DND-41 (cell line): ENCODE measurements at regions not wholly inside any gene's neighbourhood (a gene's known extent, or its start where the extent isn't known, plus 50 kb on each side); places are given as distances from the start of the nearest gene placed in this dataset.

Experiments
- ATAC-seq: fragments of 200-7000 bp; cut with Tn5 transposase; 3 replicates; pipeline ENCODE4 v1.9.1; 2021; ENCODE audit warnings: low read depth; ENCODE audit not compliant: insufficient read depth
- DNase-seq: peaks from one replicate; pipeline ENCODE4 v3.0.0-alpha.2; 2020
- H2AFZ ChIP-seq: 2 replicates; pipeline ENCODE4 v1.6.0; 2012; ENCODE audit warnings: low read depth, low read length
- H3K27ac ChIP-seq: 2 replicates; pipeline ENCODE4 v1.5.1; 2012; ENCODE audit warnings: low read length, inconsistent platforms
- H3K27me3 ChIP-seq: fragments of 200-600 bp; sonication (generic); 2 replicates; pipeline ENCODE4 v1.6.0; 2012; ENCODE audit warnings: low read length, mild to moderate bottlenecking, inconsistent platforms; ENCODE audit not compliant: insufficient read depth, poor library complexity
- H3K36me3 ChIP-seq: 2 replicates; pipeline ENCODE4 v1.5.1; 2012; ENCODE audit warnings: low read length, inconsistent platforms; ENCODE audit not compliant: insufficient read depth
- H3K4me1 ChIP-seq: 2 replicates; pipeline ENCODE4 v1.5.1; 2012; ENCODE audit warnings: mild to moderate bottlenecking, low read length; ENCODE audit not compliant: insufficient read depth
- H3K4me2 ChIP-seq: 2 replicates; pipeline ENCODE4 v1.6.0; 2012; ENCODE audit warnings: mild to moderate bottlenecking, moderate library complexity, low read length, inconsistent platforms; ENCODE audit not compliant: insufficient read depth
- H3K4me3 ChIP-seq, 2 experiments: fragments of 200-600 bp in 1 of 2; shearing (Covaris generic) in 1 of 2; 2 replicates each; pipeline ENCODE4 v1.5.1; 2012 to 2016; ENCODE audit warnings: inconsistent platforms in 2 of 2, low read length in 2 of 2, mild to moderate bottlenecking in 2 of 2, low read depth in 1 of 2, moderate library complexity in 1 of 2
- H3K79me2 ChIP-seq: 2 replicates; pipeline ENCODE4 v1.6.0; 2012; ENCODE audit warnings: low read length, inconsistent platforms; ENCODE audit not compliant: insufficient read depth
- H3K9ac ChIP-seq: 2 replicates; pipeline ENCODE4 v1.6.0; 2012; ENCODE audit warnings: low read depth, mild to moderate bottlenecking, inconsistent platforms, low read length, moderate library complexity
- H3K9me3 ChIP-seq: 2 replicates; pipeline ENCODE4 v1.5.1; 2012; ENCODE audit warnings: low read length, moderate library complexity, mild to moderate bottlenecking, inconsistent platforms; ENCODE audit not compliant: insufficient read depth, severe bottlenecking
- H4K20me1 ChIP-seq: 2 replicates; pipeline ENCODE4 v1.6.0; 2012; ENCODE audit warnings: low read length; ENCODE audit not compliant: insufficient read depth
- CTCF ChIP-seq: IDR thresholded peaks from 2 replicates; pipeline ENCODE4 v1.5.1; 2012; ENCODE audit warnings: borderline replicate concordance, low read length, moderate library complexity, mild to moderate bottlenecking; ENCODE audit not compliant: poor library complexity, severe bottlenecking; ENCODE audit errors: extremely low read depth
- EZH2 ChIP-seq: IDR thresholded peaks from 3 replicates; pipeline ENCODE4 v1.6.1; 2012; ENCODE audit warnings: borderline replicate concordance, low read depth, mild to moderate bottlenecking, moderate library complexity, low read length, inconsistent platforms; ENCODE audit not compliant: severe bottlenecking

GRCh38 chr5:16260000-16260399, 80.4 kb upstream of the MARCHF11 start:
- Histone ChIP-seq H2AFZ (no peak overlapping the region), H3K36me3 (no peaks in the 10 kb centered on the region), H3K27ac (no peak overlapping the region), H3K4me1 (no peaks in the 10 kb centered on the region), H3K4me2 (no peak overlapping the region), H3K27me3 (no peaks in the 10 kb centered on the region), H3K9me3 (no peaks in the 10 kb centered on the region), H3K79me2 (no peaks in the 10 kb centered on the region), H4K20me1 (no peaks in the 10 kb centered on the region), H3K4me3 (no peak overlapping the region), H3K9ac (no peak overlapping the region)
- ATAC-seq (no peak), DNase-seq (no peak)
- TF ChIP-seq CTCF: no peak
- TF ChIP-seq EZH2: no peak

GRCh38 chr5:16253856-16254255, 74.3 kb upstream of the MARCHF11 start:
- DNase-seq: no peak
- Histone ChIP-seq H3K79me2 (no peaks in the 10 kb centered on the region), H3K4me2 (no peak overlapping the region), H3K9ac (no peak overlapping the region), H3K4me3 (no peak overlapping the region), H3K9me3 (no peaks in the 10 kb centered on the region), H3K4me1 (no peaks in the 10 kb centered on the region), H4K20me1 (no peaks in the 10 kb centered on the region), H3K27me3 (no peaks in the 10 kb centered on the region), H2AFZ (no peak overlapping the region), H3K27ac (no peak overlapping the region), H3K36me3 (no peaks in the 10 kb centered on the region)
- TF ChIP-seq EZH2: no peak
- TF ChIP-seq CTCF: no peak
- no peak for ATAC-seq

GRCh38 chr5:16245956-16246355, 66.4 kb upstream of the MARCHF11 start:
- TF ChIP-seq CTCF: no peak
- no peak for TF ChIP-seq EZH2
- H3K4me1 ChIP-seq: no peaks in the 10 kb centered on the region
- no peaks in the 10 kb centered on the region for H3K27me3 ChIP-seq
- ATAC-seq: no peak
- DNase-seq: no peak
- H3K9me3 ChIP-seq: no peaks in the 10 kb centered on the region
- no peak overlapping the region for H3K4me2 ChIP-seq
- no peaks in the 10 kb centered on the region for H3K36me3 ChIP-seq
- no peak overlapping the region for H3K9ac ChIP-seq
- no peaks in the 10 kb centered on the region for H3K79me2 ChIP-seq
- H3K27ac ChIP-seq: no peak overlapping the region
- H4K20me1 ChIP-seq: no peaks in the 10 kb centered on the region
- H2AFZ ChIP-seq: no peak overlapping the region
- H3K4me3 ChIP-seq: no peak overlapping the region

- ATAC-seq: peak; percentile 69; the same call in 2 of the 3 replicates
- H3K4me3 ChIP-seq: no peak overlapping the region
- no peak for TF ChIP-seq EZH2
- TF ChIP-seq CTCF: no peak
- no peak overlapping the region for H3K9ac ChIP-seq
- no peaks in the 10 kb centered on the region for H4K20me1 ChIP-seq
- H3K79me2 ChIP-seq: no peaks in the 10 kb centered on the region
- H3K27me3 ChIP-seq: no peaks in the 10 kb centered on the region
- no peak overlapping the region for H3K4me2 ChIP-seq
- no peaks in the 10 kb centered on the region for H3K9me3 ChIP-seq
- no peaks in the 10 kb centered on the region for H3K36me3 ChIP-seq
- peak; percentile 31 for DNase-seq
- H3K4me1 ChIP-seq: no peaks in the 10 kb centered on the region
- H3K27ac ChIP-seq: no peak overlapping the region
- H2AFZ ChIP-seq: no peak overlapping the region
Measured at GRCh38 chr5:16245249-16245648, 65.7 kb upstream of the MARCHF11 start.
